ENCODE measurements at regions not wholly inside any gene's neighbourhood (a gene's known extent, or its start where the extent isn't known, plus 50 kb on each side); places are given as distances from the start of the nearest gene placed in this dataset.

GRCh38 chr9:11722957-11723356 lies 970.2 kb upstream of the TYRP1 start:
- no peak for DNase-seq

- DNase-seq: no peak
Measured at GRCh38 chr9:11726659-11727058, 966.5 kb upstream of the TYRP1 start.

GRCh38 chr9:11735391-11735790 lies 957.8 kb upstream of the TYRP1 start:
- DNase-seq: no peak

GRCh38 chr9:11742471-11742870 lies 950.7 kb upstream of the TYRP1 start:
- DNase-seq: no peak

- no peak for DNase-seq
Measured at GRCh38 chr9:11743356-11743755, 949.8 kb upstream of the TYRP1 start.

GRCh38 chr9:11749396-11749795 lies 943.8 kb upstream of the TYRP1 start:
- DNase-seq: no peak

GRCh38 chr9:11755951-11756350 lies 937.2 kb upstream of the TYRP1 start:
- DNase-seq: no peak

GRCh38 chr9:11757408-11757807 lies 935.8 kb upstream of the TYRP1 start:
- no peak for DNase-seq

- DNase-seq: peak in 2 of 3 donors; percentile 35 to 71
Measured at GRCh38 chr9:11758016-11758415, 935.2 kb upstream of the TYRP1 start.

- DNase-seq: no peak
Measured at GRCh38 chr9:11779971-11780370, 913.2 kb upstream of the TYRP1 start.

- DNase-seq: no peak
Measured at GRCh38 chr9:11792870-11793269, 900.3 kb upstream of the TYRP1 start.

- no peak for DNase-seq
Measured at GRCh38 chr9:11794984-11795383, 898.2 kb upstream of the TYRP1 start.

GRCh38 chr9:11805969-11806368 lies 887.2 kb upstream of the TYRP1 start:
- no peak for DNase-seq

GRCh38 chr9:11821306-11821975 lies 871.7 kb upstream of the TYRP1 start:
- peak in 2 of 3 donors; percentile 5 to 8 for DNase-seq

GRCh38 chr9:11828201-11828600 lies 865.0 kb upstream of the TYRP1 start:
- no peak for DNase-seq

- DNase-seq: peak in 1 of 3 donors; percentile 44
Measured at GRCh38 chr9:11833056-11833455, 860.1 kb upstream of the TYRP1 start.

GRCh38 chr9:11868795-11869194 lies 824.4 kb upstream of the TYRP1 start:
- no peak for DNase-seq

- DNase-seq: no peak
Measured at GRCh38 chr9:11871852-11872251, 821.3 kb upstream of the TYRP1 start.

GRCh38 chr9:11872471-11872870 lies 820.7 kb upstream of the TYRP1 start:
- no peak for DNase-seq

GRCh38 chr9:11874414-11874813 lies 818.8 kb upstream of the TYRP1 start:
- DNase-seq: no peak

- DNase-seq: peak in 1 of 3 donors; percentile 10
Measured at GRCh38 chr9:11892401-11892800, 800.8 kb upstream of the TYRP1 start.

GRCh38 chr9:11893331-11893730 lies 799.9 kb upstream of the TYRP1 start:
- DNase-seq: peak in 1 of 3 donors; percentile 81

- no peak for DNase-seq
Measured at GRCh38 chr9:11894136-11894535, 799.0 kb upstream of the TYRP1 start.

GRCh38 chr9:11902610-11903009 lies 790.6 kb upstream of the TYRP1 start:
- DNase-seq: no peak

Measured in muscle of back (tissue), 3 donors.